ENCODE measurements at regions not wholly inside any gene's neighbourhood (a gene's known extent, or its start where the extent isn't known, plus 50 kb on each side); places are given as distances from the start of the nearest gene placed in this dataset.

DNA sequence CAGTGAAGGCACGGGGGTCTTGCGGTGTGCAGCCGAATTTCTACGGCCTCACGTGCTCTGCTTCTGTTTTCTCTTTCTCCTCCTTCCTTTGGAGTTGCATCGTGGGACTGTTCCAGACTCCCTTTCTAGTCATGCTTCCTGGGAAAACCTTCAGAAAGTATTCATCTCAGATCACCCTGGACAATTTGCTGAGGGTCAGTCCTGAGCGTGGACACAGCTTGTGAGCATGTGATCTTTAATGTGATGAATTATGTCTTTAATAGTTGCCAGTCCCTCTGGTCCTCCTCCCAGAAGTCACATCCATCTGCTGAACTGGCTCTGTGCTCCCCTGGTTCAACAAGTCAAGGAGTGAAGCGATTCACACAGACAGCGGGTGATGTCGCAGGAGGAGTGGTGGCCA lies 145.0 kb upstream of the PDE10A start:
- DNase-seq, result no peak

DNA sequence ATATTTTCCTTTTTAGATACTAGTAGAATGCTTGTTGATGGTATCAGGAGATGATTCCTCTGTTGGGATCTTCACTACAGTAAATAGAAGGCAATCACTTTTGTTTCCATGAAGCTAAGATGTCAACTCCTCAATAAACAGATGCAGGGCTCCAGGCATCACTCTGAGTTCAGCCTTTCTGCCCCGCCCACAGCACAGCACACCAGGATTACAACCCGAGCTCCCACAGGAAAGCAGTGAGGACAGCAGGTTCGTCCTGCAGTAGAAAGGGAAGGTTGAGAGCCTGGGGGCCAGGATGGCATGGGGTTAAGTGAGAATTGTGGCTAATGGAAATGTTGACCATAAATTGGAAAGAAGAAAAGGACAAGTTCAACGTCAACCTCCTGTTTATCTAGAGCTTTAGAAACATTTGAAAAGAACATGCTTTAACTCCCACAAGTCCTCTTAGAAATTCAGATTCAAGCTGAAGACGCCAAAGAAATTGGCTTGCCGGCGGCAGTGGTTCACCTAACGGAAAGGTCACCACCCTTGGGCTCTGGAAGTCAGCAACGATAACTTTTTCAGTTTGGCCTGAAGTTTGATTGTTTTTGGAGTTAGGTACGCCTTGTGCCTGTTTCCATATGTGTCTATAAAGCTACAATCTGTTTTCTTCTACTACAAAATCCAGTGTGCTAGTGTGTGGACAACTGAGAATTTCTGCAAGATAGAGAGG lies 144.4 kb upstream of the PDE10A start:
- DNase-seq, result no peak

DNA sequence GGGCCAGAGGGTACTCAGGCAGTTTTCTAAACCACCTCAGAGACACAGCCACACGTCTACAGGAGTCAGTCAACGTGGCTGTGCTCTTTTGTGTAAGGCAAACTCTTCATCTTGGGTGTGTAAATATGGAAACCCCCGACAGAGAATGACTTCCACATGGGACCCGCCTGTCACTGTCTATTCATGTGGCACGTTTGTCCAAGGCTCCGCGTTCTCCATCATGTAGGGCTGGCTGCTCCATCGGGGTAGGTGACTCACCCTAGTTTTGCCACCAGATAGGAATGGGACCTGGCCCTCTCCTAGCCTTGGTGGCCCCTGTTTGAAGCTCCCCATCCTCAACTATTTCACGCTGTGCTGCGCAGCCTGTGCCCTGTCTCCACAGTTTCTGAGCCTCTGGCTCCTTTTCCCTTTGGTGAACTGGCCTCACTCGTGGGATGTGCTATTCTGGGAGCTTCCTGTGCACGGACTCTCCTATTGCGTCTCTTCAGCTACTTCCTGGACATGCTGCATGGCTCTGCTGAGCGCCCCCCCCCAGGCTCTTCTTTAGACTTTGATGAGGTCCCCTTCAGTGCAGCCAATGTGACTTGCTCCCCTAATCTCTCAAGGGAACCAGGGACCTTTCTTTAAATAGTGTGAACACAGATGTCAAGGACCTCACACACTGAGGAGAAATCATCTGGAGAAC lies 143.2 kb upstream of the PDE10A start:
- no peak for DNase-seq

DNA sequence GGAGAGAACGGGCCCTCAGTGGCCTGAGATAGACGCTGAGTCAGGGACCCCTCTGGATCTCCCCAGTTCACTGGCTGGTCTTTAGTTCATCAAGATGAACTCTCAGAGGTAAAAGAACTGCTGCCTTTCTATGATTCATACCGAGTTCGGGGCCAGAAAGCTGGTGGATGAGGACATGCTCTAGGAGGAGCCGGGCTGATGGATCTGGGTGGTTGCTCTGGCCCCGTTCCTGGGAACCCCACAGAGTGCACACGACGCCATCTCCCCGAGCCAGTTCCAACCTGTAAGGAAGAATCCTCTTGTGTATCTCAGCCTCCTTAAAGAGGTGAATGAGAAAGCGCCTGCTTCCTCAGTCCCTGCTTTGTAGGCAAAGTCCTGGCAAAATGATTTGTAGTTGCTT lies 142.6 kb upstream of the PDE10A start:
- DNase-seq, result no peak

DNA sequence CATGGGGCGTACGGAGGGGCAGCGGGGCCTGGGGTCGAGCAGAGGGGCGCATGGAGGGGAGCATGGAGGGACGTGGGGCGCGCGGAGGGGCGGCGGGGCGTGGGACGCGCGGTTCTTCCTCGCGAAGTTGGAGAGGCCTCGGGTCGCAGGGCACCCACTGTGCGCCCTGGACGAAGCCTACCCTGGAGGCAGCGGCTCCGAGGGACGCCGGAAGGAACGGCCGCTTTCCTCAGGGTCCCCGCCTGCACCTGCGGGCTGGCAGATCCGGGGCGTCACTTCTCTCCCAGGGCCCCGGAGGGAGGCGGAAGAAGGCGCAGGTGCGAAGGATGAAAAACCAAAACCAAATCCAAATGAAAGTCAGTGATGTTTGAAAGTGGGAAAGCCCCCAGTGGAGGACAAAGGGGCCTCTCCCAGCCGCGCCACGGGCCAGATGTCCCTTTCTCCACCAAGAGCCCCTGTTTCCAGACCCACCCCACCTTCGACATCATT lies 142.1 kb upstream of the PDE10A start:
- no peak for DNase-seq

DNA sequence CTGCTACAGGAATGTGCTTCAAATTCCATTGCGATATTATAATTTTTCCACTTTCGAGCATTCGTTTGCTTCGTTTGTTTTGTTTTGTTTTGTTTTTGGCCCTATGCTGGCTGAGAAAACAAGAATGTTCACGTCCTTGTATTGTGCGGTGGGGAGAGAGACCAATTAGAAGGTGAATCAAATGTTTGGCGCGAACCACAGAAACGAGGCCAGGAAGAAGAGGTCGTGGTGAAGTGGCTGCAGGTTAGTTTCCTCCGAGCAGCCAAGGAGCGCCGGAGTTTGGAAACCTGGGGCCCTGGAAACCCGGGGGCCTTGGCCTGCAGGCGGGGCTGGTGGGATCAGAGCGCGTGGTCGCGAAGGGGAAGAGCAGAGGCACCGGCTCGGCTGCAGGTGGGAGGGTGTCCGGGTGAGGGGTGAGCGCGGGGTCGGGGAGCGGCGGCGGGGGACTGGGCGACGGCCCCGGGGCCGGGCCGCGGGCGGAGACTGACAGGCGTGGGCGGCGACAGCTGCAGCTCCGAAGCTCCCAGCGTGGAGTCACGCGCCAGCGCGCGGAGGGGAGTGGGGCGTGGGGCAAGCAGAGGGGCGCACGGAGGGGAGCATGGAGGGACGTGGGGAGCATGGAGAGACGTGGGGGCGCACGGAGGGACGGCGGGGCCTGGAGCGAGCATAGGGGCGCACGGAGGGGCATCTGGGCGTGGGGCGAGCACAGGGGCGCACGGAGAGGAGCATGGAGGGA lies 141.5 kb upstream of the PDE10A start:
- no peak for DNase-seq

DNA sequence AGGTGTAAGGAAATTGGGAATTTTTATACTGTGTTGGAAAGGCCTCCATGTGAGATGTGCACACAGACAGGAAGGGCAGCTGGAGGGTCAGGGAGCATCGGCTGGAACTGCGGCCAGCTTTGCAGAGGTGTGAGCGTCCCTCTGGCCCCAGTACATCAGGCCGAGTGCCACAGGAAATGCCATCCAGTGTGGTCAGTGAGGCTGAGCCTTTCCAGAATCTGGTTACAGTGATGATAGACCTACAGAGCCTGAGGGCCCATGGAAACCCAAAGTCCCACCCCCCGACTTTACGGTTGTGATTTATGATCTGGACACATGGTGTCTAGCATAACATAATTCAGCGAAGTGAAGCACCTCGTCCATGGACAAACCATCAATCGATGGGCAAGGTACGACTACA lies 137.3 kb upstream of the PDE10A start:
- DNase-seq, result no peak

DNA sequence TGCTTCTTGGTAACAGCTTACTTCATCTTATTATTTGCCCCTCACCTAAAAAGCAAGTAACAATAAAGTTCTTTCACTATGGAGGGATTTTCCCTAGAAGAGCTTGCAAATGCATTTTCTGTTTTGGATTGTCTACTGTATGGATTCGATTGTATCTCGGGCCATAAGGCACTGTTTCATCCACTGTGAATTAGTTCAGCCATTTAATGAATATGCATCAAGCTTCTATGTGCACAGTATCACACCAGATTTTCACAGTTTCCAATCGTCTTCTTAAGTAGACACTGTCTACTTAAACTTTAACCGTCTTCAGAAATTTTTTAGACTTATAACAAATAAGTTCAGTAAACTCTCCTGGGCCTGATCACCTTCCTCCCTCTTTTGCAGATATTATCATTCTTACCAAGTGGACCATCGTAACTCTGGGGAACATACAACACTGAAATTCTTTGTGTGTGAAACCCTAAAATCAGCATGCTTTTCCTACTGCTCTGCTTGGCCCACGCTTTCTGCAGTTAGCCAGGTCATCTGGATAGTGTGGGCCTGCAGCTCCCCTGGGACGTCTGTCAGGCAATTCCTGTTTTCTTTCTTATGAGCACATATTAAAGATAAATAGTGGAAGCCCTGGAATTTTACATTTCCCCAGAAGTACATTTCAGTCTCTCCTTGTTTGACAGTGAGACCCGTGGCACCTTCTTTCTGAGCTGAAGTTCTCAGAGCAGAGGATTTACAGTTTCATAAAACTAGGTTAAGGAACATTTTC lies 136.5 kb upstream of the PDE10A start:
- no peak for DNase-seq

DNA sequence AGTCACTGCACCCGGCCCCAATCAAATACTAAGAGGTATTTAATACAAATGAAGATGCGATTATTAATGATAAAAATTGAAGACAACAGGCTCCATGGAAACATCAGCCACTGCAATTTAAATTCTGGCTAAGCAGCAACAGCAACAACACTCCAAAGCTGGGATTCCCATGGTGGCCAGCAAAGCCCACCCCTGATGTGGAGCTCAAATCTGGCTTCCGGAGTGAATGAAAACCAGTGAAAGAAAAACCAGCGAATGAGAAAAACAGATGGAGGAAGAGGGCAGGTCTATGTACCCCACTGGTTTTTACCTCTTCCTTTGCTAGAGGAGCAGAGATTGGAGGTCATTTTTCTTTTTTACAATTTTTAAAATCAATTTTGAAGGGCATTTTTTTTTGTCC lies 135.9 kb upstream of the PDE10A start:
- no peak for DNase-seq

DNA sequence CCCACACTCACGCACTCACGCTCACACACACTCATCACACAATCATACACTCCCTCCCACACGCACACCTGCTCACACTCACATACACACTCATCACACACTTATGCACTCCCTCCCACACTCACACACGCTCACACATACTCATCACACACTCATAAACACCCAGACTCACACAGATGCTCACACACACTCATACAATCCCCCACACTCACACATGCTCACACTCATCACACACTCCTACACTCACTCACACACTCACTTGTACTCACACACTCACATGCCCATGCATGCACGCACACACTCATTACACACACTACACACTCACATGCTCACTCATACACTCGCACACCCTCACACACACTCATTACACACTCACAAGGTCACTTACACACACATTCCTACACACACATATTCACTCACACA lies 131.1 kb upstream of the PDE10A start:
- no peak for DNase-seq

DNA sequence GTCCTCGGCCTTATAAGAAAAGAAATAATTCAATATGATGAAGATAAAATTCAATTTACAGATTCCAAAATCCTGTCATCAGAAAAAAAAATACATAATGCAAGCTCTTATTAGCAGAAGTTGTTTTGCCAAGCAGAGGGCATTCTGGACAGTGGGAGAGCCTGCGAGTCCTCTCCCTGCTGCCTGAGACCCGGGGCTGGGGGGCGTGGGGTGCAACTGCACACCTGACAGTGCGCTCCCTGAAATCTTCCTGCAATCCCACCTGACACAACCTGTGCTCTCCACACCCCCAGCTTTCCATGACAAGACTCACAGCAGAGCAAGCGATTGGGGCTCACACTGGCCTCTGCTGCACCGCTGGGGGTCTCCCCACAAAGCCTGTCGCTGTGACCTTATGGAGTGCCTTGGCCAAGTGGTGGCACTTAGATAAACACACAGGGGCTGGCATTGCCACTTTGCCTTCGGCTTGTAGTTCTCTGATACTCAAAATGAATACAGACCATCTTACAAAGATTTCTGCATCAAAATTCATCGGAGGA lies 130.3 kb upstream of the PDE10A start:
- DNase-seq, result no peak

DNA sequence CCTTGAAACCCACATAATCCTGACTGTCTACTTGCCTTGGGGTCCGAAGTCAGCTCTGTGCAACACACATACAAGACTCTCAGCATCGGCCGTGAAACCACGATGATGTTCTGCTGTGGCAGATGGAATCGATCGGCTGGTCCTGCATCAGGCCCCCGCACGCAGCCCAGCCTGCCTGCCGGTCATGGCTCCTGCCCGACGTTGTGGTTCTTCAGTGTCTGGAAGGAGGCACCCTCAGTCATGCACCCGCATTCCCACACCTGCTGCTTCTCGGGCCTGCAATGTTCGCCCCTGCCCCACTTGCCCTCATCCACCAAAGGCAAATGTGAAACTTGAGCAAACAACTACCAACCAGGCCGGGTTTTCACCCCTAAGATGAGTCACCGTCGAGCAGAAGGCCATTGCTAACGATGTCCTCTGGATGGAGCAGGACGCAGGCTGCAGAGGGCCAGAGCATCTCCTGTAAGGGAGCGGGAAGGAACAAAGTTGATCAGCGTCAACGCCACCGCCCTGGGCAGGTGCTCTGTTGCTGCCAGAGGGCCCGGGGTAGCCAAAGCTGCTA lies 128.9 kb upstream of the PDE10A start:
- no peak for DNase-seq

DNA sequence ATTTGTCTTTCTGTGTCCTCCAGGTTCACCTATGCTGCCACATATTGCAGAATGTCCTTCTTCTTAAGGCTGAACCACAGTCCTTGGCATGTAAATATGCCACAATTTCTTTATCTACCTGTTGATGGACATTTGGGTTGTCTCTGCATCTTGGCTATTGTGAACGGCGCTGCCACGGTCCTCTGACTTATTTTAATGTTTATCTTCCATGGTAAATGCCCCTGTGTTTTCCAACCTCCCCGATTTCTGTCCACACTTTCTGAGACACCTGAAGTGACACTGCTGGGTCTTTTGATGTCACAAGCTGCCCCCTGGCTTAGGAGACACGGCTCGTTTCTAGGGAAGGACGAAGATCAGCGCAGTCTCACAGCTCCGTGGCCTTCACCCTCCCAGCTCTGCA lies 128.3 kb upstream of the PDE10A start:
- no peak for DNase-seq

DNA sequence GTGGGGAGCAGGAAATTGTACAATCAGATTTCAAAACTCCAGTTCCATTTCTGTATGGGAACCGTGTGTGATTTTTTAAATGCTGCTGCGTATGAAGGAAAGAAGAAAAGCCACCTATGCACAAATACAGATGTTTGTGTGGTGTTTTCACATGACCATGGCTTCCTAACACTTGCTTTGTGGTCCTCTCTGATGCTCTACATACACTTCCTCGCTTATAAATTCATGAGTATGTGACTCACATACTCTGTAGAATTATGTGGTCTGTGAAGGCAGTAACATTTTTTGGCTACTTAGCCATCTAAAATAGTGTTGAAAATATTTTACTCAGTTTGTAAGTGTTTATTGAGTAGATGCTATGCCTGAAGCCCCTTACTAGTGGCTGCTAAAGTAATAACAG lies 119.8 kb upstream of the PDE10A start:
- DNase-seq, result no peak

DNA sequence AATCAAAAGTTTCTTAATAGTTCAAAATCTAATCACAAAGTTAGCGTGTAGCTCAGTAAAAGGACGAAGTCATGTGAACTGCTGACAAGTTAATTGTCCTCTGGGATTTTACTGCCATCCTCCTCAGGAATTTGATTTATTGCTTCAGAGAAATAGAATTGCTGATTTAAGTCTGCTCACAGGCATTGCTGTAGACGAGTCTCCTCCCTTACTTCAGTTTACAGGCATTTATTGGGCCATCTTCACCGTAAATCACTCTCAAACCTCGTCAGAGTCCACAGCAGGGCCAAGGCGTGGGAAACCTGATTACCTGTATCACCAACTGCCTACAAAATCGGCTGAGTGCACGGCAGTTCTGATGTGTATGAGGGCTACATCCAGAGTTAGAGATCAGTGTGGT lies 119.1 kb upstream of the PDE10A start:
- no peak for DNase-seq

DNA sequence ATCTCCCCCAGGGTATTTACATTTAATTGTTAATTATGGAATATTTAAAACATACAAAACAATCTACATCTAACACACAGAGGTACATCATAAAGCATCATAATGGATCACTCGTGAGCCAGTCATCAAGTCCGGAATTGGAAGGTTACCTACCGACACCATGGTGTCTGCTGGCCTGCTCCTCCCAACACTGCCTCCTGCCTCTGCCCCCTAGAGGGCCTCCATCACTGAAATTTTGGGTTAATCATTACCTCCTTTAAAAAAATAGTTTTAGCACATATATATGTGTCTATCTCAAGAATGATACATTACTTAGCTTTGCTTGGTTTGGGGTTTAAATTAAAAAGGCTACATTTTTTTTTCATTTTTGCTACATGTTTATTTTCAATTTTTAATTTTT lies 114.6 kb upstream of the PDE10A start:
- DNase-seq, result no peak

DNA sequence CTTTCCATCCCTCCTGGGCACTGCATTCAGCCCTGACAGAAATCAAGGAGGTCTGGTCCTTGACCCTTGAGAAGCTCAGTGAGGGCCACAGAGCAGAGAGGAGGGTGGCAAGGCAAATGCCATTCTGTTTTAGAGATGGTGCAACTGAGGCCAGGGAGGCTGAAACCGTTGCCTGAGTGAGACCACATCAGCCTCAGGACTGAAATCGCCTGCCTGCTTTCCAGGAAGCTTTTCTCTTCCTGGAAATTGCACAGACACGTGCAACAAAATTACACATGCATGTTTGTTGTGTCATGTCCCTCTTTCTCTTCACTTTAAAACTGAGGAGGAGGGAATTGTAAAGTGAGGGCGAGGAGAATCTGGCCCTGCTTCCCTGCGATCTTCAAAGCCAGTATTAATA lies 113.7 kb upstream of the PDE10A start:
- DNase-seq, result no peak

DNA sequence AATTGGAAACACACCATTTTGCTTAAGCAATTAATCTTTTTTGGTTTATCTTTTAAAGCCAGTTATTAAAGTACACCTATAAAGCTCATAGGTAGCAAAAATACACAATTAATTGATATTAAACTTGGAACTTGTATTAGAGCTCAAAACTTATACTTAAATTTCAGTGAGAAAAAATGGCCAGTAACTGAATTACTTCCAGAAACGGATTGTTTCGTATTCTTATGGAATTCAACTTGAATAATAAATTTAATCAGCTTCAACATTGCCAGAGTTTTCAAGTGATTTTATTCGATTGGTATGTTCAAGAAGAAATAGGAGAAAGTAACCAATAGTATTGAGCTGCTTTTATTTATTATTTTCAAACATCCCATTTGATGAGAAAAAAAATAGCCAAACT lies 112.7 kb upstream of the PDE10A start:
- DNase-seq, result no peak

DNA sequence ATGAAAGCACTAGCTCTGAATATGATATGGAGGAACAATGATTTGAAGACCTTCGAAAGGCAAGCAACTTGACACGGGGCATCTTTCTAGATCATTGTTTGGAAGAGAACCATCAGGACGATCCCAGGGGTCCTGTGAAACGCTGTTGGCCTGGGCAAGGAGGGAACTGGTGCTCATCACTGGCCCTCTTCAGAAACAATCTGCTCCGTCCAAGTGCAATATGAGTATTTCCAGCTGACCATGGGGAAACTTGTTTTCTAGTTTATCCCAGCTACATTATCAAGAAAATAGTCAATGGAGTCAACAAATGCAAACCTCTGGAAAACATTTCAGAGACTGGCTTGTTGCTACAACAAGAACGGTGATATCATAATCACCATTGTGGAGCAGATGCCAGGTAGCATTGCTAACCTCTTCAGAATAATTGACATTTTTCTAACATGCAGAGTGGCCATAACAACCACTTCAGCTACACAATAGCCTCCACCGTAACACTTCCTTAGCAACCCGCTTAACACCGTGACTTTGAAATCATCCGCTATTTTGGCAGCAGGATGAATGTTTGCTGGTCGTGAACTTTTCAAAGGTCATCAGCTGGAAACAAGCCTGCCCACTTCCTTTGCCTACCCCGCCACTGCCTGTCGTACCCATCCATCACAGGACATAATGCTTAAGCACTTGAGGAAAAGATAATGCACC lies 112.0 kb upstream of the PDE10A start:
- DNase-seq, result no peak

DNA sequence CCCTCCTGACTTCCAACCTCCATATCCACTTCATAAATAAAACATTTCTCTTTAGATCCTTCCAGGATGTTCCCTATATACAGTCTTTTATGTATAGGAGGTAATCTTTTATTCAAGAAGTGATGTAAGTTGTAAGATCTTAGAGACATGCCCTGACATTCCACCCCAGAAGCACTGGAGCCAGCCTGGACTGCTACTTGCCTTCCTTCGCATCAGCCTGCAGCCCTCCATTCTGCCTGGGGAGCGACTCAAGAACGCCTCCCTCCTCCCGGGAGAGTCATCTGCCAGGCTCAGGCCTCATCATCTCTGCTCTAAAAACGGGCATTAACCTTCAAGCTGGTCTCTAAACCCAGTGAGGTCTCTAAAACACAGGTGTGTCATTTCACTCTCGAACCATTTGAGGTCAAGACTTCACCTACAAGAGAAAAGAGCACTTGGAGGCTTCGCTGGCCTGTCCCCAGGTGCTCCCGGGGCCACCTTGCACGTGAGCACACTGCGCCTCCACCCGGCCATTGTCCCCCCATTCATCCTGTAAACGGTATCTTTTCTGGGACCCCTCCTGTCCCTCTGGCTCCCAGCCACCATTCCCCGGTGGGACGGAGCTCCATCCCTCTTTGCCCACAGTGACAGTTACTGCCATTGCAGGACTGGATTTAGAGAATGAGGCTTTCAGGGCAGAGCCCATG lies 107.5 kb upstream of the PDE10A start:
- no peak for DNase-seq

DNA sequence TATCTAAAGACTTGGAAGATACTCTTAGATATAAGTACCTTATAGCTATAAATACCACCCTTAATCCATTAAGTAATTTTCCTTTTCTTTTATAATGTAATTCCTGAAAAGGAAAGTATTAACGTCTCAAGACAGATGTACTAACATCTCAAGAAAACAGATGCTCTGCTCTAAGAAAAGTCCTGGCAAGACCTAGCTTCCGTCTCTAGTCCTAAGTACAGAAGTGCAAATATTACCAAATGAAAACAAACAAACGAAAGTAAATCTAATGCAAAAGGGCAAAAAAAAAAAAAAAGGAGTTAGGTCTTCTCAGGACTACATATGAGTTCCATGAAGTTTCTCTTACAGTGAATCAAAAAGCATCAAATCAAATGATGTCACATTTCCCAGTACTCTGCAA lies 106.8 kb upstream of the PDE10A start:
- no peak for DNase-seq
